Epithelial cell of proximal tubule (primary cell): ENCODE measurements at regions not wholly inside any gene's neighbourhood (a gene's known extent, or its start where the extent isn't known, plus 50 kb on each side); places are given as distances from the start of the nearest gene placed in this dataset.

Experiments used
- DNase-seq: peaks from one replicate; pipeline ENCODE4 v3.0.0-alpha.2; 2011; ENCODE audit warnings: low read depth
- H3K4me3 ChIP-seq: 2 replicates; pipeline ENCODE4 v1.5.1; 2011; ENCODE audit warnings: low read depth, mild to moderate bottlenecking, low read length
- TF ChIP-seq, protein P1 (sequence below): conservative IDR thresholded peaks from 2 replicates; pipeline ENCODE4 v1.5.1; 2012; ENCODE audit warnings: low read depth, mild to moderate bottlenecking, low read length

DNA sequence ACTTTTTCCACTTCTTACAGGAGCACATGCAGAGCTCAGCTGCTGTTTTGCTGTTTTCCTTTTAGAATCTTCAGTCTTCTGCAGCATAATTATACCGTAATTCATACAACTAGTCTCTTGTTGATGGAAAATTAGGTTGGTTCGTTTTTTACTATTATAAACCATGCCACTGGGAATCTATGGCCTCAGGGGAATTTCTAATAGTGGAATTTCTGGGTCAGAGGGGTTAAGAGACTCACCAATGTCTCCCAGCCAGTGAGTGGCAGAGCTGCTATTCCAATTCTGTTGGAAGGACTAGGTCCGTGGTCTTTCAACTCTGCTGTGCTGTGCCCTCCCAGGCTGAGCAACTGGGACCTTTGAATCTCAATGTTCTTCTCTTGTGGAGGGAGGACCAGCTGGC lies 282.5 kb downstream of the ZSWIM6 start:
- no peak for DNase-seq
- TF ChIP-seq, protein P1, sequence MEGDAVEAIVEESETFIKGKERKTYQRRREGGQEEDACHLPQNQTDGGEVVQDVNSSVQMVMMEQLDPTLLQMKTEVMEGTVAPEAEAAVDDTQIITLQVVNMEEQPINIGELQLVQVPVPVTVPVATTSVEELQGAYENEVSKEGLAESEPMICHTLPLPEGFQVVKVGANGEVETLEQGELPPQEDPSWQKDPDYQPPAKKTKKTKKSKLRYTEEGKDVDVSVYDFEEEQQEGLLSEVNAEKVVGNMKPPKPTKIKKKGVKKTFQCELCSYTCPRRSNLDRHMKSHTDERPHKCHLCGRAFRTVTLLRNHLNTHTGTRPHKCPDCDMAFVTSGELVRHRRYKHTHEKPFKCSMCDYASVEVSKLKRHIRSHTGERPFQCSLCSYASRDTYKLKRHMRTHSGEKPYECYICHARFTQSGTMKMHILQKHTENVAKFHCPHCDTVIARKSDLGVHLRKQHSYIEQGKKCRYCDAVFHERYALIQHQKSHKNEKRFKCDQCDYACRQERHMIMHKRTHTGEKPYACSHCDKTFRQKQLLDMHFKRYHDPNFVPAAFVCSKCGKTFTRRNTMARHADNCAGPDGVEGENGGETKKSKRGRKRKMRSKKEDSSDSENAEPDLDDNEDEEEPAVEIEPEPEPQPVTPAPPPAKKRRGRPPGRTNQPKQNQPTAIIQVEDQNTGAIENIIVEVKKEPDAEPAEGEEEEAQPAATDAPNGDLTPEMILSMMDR: no peak
- H3K4me3 ChIP-seq: no peak overlapping the region

DNA sequence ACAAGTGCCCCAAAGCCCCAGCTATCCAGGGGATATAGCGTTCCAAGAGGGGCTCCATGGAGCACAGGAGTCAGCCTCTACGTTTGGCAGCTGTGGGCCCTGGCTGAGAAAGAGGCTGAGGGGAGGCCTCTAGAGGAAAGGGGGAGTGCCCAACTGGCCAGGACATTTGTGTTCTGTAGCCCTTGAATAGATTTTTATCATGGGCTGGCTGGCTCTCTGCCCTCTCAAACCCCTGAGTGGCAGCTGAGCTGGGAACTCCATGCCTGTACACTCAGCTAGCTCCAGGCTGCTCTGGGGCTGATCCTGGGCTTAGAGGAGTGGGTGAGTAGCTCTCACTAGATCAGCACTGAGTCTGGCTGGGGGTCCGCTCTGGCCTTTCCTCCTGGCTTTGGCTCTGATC lies 285.0 kb downstream of the ZSWIM6 start:
- no peak overlapping the region for H3K4me3 ChIP-seq
- TF ChIP-seq, protein P1: no peak
- DNase-seq: no peak

DNA sequence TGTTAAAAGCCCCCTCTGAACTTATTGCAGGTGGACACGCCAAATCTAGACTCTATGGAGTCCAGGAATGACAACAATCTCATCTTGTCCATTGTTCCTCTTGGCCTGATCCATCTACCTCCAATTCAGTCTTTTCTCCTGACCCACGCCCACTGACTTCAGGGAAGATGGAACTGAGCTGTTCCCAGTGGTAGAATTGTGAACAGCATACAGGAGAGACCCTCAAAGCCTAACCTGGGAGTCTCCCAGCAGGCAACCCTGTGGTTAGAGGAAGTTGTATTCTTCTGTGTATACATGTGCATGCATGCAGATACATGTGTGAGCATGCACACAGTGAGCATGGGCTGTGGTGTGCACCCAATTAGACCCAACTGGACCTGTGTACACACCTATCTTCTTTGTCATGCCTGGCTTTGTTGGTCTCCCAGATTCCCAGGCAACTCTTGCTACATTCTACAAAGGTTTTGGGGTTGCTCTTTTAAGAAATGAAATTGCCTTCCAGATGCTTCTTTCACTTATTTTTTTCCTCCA lies 286.0 kb downstream of the ZSWIM6 start:
- DNase-seq: no peak
- TF ChIP-seq, protein P1: no peak
- no peak overlapping the region for H3K4me3 ChIP-seq

DNA sequence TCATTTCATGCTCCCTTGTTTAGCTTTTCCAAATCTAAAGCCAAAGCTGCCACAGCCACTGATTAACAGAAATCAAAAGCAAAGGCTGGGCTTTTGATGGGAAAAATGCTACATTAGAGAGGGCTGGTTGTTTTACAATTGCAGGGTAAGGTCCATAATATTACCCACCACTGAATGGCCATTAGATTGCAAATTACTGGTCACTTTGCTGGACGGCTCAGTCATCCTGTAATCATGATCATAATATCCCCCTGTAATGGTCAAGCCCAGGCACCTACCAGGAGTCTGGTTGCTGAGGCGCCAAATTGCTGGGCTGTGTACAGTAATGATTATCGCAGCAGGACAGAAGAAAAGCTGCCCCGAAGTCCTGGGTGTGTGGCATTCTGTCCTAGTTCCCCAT lies 286.5 kb downstream of the ZSWIM6 start:
- no peak overlapping the region for H3K4me3 ChIP-seq
- DNase-seq: no peak
- TF ChIP-seq, protein P1: no peak

DNA sequence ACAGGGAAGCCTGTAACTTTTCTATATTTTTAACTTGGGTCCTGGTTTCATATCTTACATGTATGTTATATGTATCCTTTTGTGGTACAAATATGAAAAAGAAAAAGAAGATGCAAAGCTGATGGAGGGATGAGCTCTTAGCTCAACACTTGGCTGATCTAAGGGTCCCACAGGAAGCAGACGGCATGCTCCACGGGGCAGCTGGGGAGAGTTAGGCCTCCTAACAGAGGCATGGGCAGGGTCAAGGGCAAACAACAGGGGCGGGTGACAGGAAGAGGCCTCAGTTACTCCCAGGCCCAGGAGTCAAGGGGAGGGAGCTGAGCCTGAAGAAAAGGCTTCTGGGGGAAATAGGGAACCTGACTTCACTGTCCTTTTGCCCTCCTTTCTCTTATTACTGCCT lies 287.2 kb downstream of the ZSWIM6 start:
- DNase-seq: no peak
- TF ChIP-seq, protein P1: no peak
- H3K4me3 ChIP-seq: no peak overlapping the region

DNA sequence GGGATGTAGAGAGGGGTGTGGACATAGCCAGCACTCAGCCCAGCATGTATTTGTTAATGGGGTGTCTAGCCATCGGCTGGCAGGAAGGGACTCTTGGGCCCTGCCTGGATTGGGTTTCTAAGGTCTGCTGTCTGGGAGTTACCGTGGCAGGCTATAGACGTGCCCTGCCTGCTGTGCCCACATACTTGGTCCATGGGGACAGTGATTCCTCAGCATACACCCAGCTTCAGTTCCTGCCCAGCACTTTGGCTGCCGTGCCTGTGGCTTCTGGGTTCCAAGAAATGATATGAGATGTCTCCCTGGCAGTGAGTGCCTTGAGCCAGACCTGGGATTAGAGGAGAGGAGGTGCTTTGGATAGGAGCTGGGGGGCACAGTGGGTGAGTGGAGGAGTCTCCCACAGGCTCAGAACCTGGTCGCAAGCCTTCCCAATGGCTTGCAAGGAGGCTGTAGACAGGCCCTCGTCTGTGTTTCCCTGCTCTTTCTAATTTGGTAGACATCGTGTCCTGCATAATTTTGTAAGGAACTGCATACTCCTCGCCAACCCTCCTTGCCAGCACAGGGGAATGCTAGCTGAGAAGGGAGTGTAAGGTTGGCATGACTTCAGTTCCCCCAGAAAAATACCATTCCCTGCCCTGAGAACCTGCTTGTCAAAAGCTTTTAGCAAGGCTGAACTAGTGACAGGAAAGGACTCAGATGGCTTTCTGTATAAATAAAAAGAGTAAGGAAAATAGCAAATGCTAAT lies 287.9 kb downstream of the ZSWIM6 start:
- no peak for DNase-seq
- H3K4me3 ChIP-seq: no peak overlapping the region
- TF ChIP-seq, protein P1: no peak

DNA sequence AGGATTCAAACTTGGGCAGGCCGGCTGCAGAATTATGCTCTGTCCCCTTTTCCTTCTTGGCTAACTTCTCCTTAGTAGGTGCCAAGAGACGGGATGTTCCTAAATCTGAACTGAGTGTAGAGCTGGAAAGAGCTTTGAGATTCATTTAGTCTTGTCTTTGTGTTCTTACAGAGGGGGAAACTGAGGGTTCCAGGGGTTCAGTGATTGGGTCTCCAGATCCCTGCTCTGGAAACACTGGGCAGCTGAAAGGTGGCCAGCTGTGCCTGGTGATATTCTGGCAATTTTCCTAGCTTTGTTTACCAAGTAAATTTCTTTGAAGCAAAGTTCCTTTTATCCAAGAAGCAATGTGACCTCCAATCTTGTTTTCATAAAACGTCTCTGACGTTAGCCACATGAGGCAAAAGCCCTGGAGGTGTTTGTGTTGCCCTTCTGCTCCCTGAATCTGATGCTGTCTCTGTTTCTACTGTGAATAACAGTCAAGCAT lies 288.7 kb downstream of the ZSWIM6 start:
- no peak for DNase-seq
- TF ChIP-seq, protein P1: no peak
- H3K4me3 ChIP-seq: no peak overlapping the region
